ENCODE measurements at regions not wholly inside any gene's neighbourhood (a gene's known extent, or its start where the extent isn't known, plus 50 kb on each side); places are given as distances from the start of the nearest gene placed in this dataset.

- TF ChIP-seq EZH2 (IDR thresholded peaks at IDR 0.05; ENCODE audit: low read depth, low read length, severe bottlenecking) = no peak
- no peak for TF ChIP-seq CTCF (IDR thresholded peaks at IDR 0.05; ENCODE audit: control extremely low read depth in 1 of 3, insufficient read depth in 1 of 3, low read depth in 1 of 3, low read length in 3 of 3)
- TF ChIP-seq POLR2AphosphoS5 (IDR thresholded peaks at IDR 0.05; ENCODE audit: low read depth, low read length) = no peak
- no peak for TF ChIP-seq TCF12 (IDR thresholded peaks at IDR 0.05; ENCODE audit: low read depth, low read length)
- TF ChIP-seq EP300 (IDR thresholded peaks at IDR 0.05; ENCODE audit: borderline replicate concordance in 1 of 2, low read depth in 2 of 2, low read length in 2 of 2) = no peak
- no peak for TF ChIP-seq POLR2A (IDR thresholded peaks at IDR 0.05; ENCODE audit: control extremely low read depth in 1 of 2, low read depth in 2 of 2, low read length in 2 of 2)
- no peak for TF ChIP-seq JUN (IDR thresholded peaks at IDR 0.05; ENCODE audit: low read depth, low read length)
- TF ChIP-seq MAX (IDR thresholded peaks at IDR 0.05) = no peak
- no peak for TF ChIP-seq RNF2 (IDR thresholded peaks at IDR 0.05; ENCODE audit: borderline replicate concordance, low read depth, low read length, missing control alignments, poor library complexity, severe bottlenecking)
- no peak for TF ChIP-seq HDAC2 (IDR thresholded peaks at IDR 0.05; ENCODE audit: borderline replicate concordance in 1 of 2, low read depth in 2 of 2, low read length in 2 of 2)
- TF ChIP-seq BACH1 (IDR thresholded peaks at IDR 0.05; ENCODE audit: low read length) = no peak
- no peak for TF ChIP-seq HDAC6 (IDR thresholded peaks at IDR 0.05; ENCODE audit: low read depth, low read length)
- TF ChIP-seq RAD21 (IDR thresholded peaks at IDR 0.05 in 1 of 2, conservative IDR thresholded peaks at IDR 0.05 in 1 of 2; ENCODE audit: low read depth in 2 of 2, low read length in 2 of 2) = no peak
- TF ChIP-seq CREB1 (IDR thresholded peaks at IDR 0.05) = no peak
Measured at GRCh38 chr5:63141591-63141990, 563.0 kb downstream of the LRRC70 start.

Measured in H1 (cell line).